Retinal pigment epithelial cell (primary cell): ENCODE measurements at regions not wholly inside any gene's neighbourhood (a gene's known extent, or its start where the extent isn't known, plus 50 kb on each side); places are given as distances from the start of the nearest gene placed in this dataset.

ENCODE experiments used
- DNase-seq: peaks from one replicate; pipeline ENCODE4 v3.0.0-alpha.2; 2010; ENCODE audit warnings: low read depth
- H3K4me3 ChIP-seq: 2 replicates; pipeline ENCODE4 v1.5.1; 2011; ENCODE audit warnings: mild to moderate bottlenecking, low read length, control low read depth, moderate library complexity
- CTCF ChIP-seq: conservative IDR thresholded peaks from 2 replicates; pipeline ENCODE4 v1.5.1; 2011; ENCODE audit warnings: low read depth, low read length, control low read depth, inconsistent platforms

- DNase-seq = no peak
- TF ChIP-seq CTCF = no peak
Measured at GRCh38 chr22:48950151-48950915, 877.3 kb downstream of the BRD1 start.

GRCh38 chr22:48949375-48950149 lies 878.1 kb downstream of the BRD1 start:
- DNase-seq = no peak
- H3K4me3 ChIP-seq = no peak overlapping the region
- TF ChIP-seq CTCF = no peak

More at GRCh38 chr22:48950151-48950915, 877.3 kb downstream of the BRD1 start:
- H3K4me3 ChIP-seq = no peak overlapping the region

- no peak for TF ChIP-seq CTCF
- no peak overlapping the region for H3K4me3 ChIP-seq
- no peak for DNase-seq
Measured at GRCh38 chr22:48948575-48949170, 879.0 kb downstream of the BRD1 start.

GRCh38 chr22:48947636-48948035 lies 880.0 kb downstream of the BRD1 start:
- no peak for TF ChIP-seq CTCF
- no peak for DNase-seq
- H3K4me3 ChIP-seq = no peak overlapping the region

GRCh38 chr22:48945621-48946458 lies 881.8 kb downstream of the BRD1 start:
- no peak for TF ChIP-seq CTCF
- no peak overlapping the region for H3K4me3 ChIP-seq
- no peak for DNase-seq

DNA sequence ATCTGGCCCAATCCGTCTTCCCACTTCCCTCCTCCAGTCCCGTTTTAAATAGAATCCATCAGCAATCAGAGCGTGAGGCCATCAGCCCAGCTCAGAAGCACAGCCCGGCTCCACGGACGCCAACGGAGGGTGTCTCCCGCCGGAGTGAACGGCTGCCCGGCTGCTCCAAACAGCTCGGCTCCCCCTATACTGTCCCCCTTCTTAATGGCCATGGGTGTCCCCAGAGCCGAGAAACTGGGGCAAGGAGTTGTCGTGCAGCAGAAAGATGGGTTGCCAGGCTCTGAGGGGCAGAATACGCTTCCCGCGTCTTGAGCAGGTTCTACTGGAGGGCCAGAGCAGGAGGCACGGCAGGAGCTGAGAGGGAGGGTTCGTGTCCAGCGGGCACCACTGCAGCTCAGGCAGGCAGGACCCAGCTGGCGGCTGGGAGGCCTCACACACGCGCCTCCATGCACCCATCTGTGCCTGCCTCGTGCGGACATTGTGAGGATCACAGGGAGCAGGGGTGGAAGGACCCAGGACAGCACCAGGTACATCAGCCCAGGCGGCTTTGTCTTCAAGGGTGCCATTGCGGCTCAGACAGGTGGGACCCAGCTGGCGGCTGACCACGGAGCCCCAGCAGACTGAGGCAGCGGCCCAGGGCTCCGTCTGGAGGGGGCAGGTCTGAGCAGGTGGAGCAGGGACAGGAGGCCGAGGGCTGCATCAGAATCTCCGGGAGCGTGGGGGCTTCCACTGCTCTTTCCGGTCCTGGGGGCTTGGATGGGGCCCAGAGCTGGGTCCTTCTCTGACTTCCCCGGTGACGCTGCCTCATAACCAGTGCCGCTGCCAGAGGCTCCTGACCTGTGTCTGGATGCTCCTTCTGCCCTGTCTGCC lies 882.7 kb downstream of the BRD1 start:
- no peak for TF ChIP-seq CTCF
- DNase-seq = no peak
- no peak overlapping the region for H3K4me3 ChIP-seq
